MM.1S (cell line): ENCODE measurements at regions not wholly inside any gene's neighbourhood (a gene's known extent, or its start where the extent isn't known, plus 50 kb on each side); places are given as distances from the start of the nearest gene placed in this dataset.

Experiments
- DNase-seq: peaks from one replicate; pipeline ENCODE4 v3.0.0-alpha.2; 2015
- H2AFZ ChIP-seq: fragments of 300-600 bp; sonication (generic); 2 replicates; pipeline ENCODE4 v1.6.0; 2016; ENCODE audit warnings: antibody characterized with exemption, low read length
- H3F3A ChIP-seq: fragments of 300-600 bp; sonication (generic); 2 replicates; pipeline ENCODE4 v1.6.1; 2016; ENCODE audit warnings: mild to moderate bottlenecking, antibody characterized with exemption, low read length, moderate library complexity, mixed read lengths; ENCODE audit not compliant: insufficient read depth
- H3K27ac ChIP-seq: fragments of 300-600 bp; sonication (generic); 2 replicates; pipeline ENCODE4 v1.5.1; 2016; ENCODE audit warnings: mild to moderate bottlenecking, low read length
- H3K27me3 ChIP-seq: fragments of 300-600 bp; sonication (generic); replicated peaks from 2 replicates; pipeline ENCODE4 v1.6.0; 2016; ENCODE audit warnings: low read length; ENCODE audit not compliant: insufficient read depth
- H3K36me3 ChIP-seq: fragments of 300-600 bp; sonication (generic); replicated peaks from 2 replicates; pipeline ENCODE4 v1.6.1; 2016; ENCODE audit warnings: mild to moderate bottlenecking, low read length, mixed read lengths; ENCODE audit not compliant: insufficient read depth
- H3K4me1 ChIP-seq: fragments of 300-600 bp; sonication (generic); 2 replicates; pipeline ENCODE4 v1.6.1; 2016; ENCODE audit warnings: low read length, mixed read lengths
- H3K4me2 ChIP-seq: fragments of 300-600 bp; sonication (generic); 2 replicates; pipeline ENCODE4 v1.6.0; 2016; ENCODE audit warnings: low read depth, low read length
- H3K4me3 ChIP-seq: fragments of 300-600 bp; sonication (generic); 2 replicates; pipeline ENCODE4 v1.5.1; 2016; ENCODE audit warnings: low read length, mixed read lengths
- H3K79me2 ChIP-seq: fragments of 300-600 bp; sonication (generic); 2 replicates; pipeline ENCODE4 v1.6.1; 2016; ENCODE audit warnings: mixed run types, low read length, mixed read lengths
- H3K9ac ChIP-seq: fragments of 300-600 bp; sonication (generic); 2 replicates; pipeline ENCODE4 v1.6.1; 2016; ENCODE audit warnings: low read length, mixed read lengths
- H3K9me2 ChIP-seq: fragments of 300-600 bp; sonication (generic); replicated peaks from 2 replicates; pipeline ENCODE4 v1.6.1; 2016; ENCODE audit warnings: mild to moderate bottlenecking, low read length, mixed read lengths; ENCODE audit not compliant: insufficient read depth
- H3K9me3 ChIP-seq: fragments of 300-600 bp; sonication (generic); replicated peaks from 2 replicates; pipeline ENCODE4 v1.6.1; 2016; ENCODE audit warnings: mild to moderate bottlenecking, low read length, mixed read lengths; ENCODE audit not compliant: insufficient read depth
- H4K20me1 ChIP-seq: fragments of 300-600 bp; sonication (generic); 2 replicates; pipeline ENCODE4 v1.6.1; 2016; ENCODE audit warnings: mild to moderate bottlenecking, low read length, moderate library complexity, mixed read lengths; ENCODE audit not compliant: insufficient read depth
- EZH2 ChIP-seq: fragments of 300-600 bp; sonication (generic); optimal IDR thresholded peaks from 2 replicates; pipeline ENCODE3; 2017; ENCODE audit warnings: low read depth, mild to moderate bottlenecking, antibody characterized with exemption, low read length, mixed read lengths
- EZH2phosphoT487 ChIP-seq: fragments of 300-600 bp; sonication (generic); IDR thresholded peaks from 2 replicates; pipeline ENCODE4 v1.6.1; 2018; ENCODE audit warnings: antibody characterized with exemption, low read length
- TF ChIP-seq, protein P1 (sequence below): fragments of 300-600 bp; sonication (generic); IDR thresholded peaks from 2 replicates; pipeline ENCODE4 v1.5.1; 2016; ENCODE audit warnings: antibody characterized with exemption, low read length, mixed read lengths

DNA sequence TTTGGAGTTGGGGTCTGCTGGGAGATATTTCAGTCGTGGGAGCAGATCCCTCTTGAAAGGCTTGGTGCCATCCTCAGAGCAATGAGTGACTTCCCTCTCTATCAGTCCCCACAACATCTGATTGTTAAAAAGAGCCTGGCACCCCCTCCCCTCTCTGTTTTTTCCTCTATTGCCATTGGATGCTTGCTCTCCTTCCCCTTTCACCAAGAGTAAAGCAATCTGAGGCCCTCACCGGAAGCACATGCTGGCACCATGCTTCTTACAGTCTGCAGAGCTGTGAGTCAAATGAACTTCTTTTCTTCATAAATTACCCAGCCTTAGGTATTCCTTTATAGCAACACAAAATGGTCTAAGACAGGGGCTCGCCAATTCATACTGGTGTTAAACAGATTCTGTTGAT lies 99.1 kb upstream of the CCND2 start:
- Histone ChIP-seq H3K36me3 (no peaks in the 10 kb centered on the region), H3K27me3 (no peaks in the 10 kb centered on the region), H3K4me2 (no peak overlapping the region), H3K9ac (no peak overlapping the region), H3K4me1 (no peaks in the 10 kb centered on the region), H3K79me2 (no peaks in the 10 kb centered on the region), H3K27ac (no peak overlapping the region), H3F3A (no peaks in the 10 kb centered on the region), H3K9me2 (no peaks in the 10 kb centered on the region), H3K4me3 (no peak overlapping the region), H2AFZ (no peak overlapping the region), H3K9me3 (no peaks in the 10 kb centered on the region), H4K20me1 (no peaks in the 10 kb centered on the region)
- DNase-seq, result no peak
- TF ChIP-seq, protein P1, sequence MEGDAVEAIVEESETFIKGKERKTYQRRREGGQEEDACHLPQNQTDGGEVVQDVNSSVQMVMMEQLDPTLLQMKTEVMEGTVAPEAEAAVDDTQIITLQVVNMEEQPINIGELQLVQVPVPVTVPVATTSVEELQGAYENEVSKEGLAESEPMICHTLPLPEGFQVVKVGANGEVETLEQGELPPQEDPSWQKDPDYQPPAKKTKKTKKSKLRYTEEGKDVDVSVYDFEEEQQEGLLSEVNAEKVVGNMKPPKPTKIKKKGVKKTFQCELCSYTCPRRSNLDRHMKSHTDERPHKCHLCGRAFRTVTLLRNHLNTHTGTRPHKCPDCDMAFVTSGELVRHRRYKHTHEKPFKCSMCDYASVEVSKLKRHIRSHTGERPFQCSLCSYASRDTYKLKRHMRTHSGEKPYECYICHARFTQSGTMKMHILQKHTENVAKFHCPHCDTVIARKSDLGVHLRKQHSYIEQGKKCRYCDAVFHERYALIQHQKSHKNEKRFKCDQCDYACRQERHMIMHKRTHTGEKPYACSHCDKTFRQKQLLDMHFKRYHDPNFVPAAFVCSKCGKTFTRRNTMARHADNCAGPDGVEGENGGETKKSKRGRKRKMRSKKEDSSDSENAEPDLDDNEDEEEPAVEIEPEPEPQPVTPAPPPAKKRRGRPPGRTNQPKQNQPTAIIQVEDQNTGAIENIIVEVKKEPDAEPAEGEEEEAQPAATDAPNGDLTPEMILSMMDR, result no peak
- TF ChIP-seq EZH2phosphoT487, result no peak
- no peak for TF ChIP-seq EZH2

DNA sequence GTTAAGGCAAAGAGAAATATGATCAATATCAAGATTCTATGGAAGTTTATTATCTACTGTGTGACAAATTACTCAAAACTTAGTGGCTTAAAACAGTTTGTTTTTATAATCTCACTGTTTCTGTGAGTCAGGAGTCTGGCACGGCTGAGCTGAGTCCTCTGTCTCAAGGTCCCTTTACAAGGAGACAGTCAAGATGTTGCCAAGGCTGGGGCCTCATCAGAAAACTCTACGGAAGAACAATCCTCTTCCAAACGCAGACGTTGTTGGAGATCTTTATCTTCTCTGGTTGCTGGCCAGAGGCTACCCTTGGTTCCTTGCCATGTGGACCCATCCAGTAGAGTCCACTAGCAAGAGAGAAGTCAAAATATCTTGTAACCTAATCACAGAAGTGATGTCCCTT lies 100.6 kb upstream of the CCND2 start:
- Histone ChIP-seq H3K27me3 (no peaks in the 10 kb centered on the region), H3K4me1 (no peaks in the 10 kb centered on the region), H3K9me2 (no peaks in the 10 kb centered on the region), H3F3A (no peaks in the 10 kb centered on the region), H4K20me1 (no peaks in the 10 kb centered on the region), H3K9ac (no peak overlapping the region), H3K4me2 (no peak overlapping the region), H3K9me3 (no peaks in the 10 kb centered on the region), H3K79me2 (no peaks in the 10 kb centered on the region), H2AFZ (no peak overlapping the region), H3K36me3 (no peaks in the 10 kb centered on the region), H3K27ac (no peak overlapping the region), H3K4me3 (no peak overlapping the region)
- DNase-seq, result no peak
- TF ChIP-seq EZH2, result no peak
- TF ChIP-seq, protein P1, result no peak
- TF ChIP-seq EZH2phosphoT487, result no peak

DNA sequence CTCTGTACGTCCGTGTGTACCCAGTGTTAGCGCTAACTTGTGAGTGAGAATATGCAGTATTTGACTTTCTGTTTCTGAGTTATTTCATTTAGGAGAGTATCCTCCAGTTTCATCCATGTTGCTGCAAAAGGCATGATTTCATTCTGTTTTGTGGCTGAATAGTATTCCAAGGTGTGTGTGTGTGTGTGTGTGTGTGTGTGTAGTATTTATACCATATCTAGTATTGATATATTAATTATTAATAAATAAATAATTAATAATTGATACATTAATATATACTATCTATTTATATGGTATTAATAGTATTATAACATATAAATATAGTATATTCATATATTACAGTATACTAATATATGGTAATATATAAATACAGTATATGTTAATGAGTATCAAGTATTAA lies 101.8 kb upstream of the CCND2 start:
- Histone ChIP-seq H2AFZ (no peak overlapping the region), H3K4me2 (no peak overlapping the region), H3F3A (no peaks in the 10 kb centered on the region), H3K4me1 (no peaks in the 10 kb centered on the region), H3K9me2 (no peaks in the 10 kb centered on the region), H3K4me3 (no peak overlapping the region), H3K79me2 (no peaks in the 10 kb centered on the region), H3K9me3 (no peaks in the 10 kb centered on the region), H3K9ac (no peak overlapping the region), H3K36me3 (no peaks in the 10 kb centered on the region), H4K20me1 (no peaks in the 10 kb centered on the region), H3K27ac (no peak overlapping the region), H3K27me3 (no peaks in the 10 kb centered on the region)
- TF ChIP-seq EZH2, result no peak
- TF ChIP-seq EZH2phosphoT487, result no peak
- TF ChIP-seq, protein P1, result no peak
- DNase-seq, result no peak
